ENCODE measurements at regions not wholly inside any gene's neighbourhood (a gene's known extent, or its start where the extent isn't known, plus 50 kb on each side); places are given as distances from the start of the nearest gene placed in this dataset.

GRCh38 chr18:46311491-46311890 is 207.3 kb downstream of the HAUS1 start:
- TF ChIP-seq ZNF274 (IDR thresholded peaks at IDR 0.05; ENCODE audit: low read depth, low read length), result no peak
- TF ChIP-seq POLR2A (IDR thresholded peaks at IDR 0.05; ENCODE audit: borderline replicate concordance, extremely low read depth, insufficient read depth, insufficient read length), result no peak
- no peak for TF ChIP-seq JUND (IDR thresholded peaks at IDR 0.05)
- TF ChIP-seq, protein P1, sequence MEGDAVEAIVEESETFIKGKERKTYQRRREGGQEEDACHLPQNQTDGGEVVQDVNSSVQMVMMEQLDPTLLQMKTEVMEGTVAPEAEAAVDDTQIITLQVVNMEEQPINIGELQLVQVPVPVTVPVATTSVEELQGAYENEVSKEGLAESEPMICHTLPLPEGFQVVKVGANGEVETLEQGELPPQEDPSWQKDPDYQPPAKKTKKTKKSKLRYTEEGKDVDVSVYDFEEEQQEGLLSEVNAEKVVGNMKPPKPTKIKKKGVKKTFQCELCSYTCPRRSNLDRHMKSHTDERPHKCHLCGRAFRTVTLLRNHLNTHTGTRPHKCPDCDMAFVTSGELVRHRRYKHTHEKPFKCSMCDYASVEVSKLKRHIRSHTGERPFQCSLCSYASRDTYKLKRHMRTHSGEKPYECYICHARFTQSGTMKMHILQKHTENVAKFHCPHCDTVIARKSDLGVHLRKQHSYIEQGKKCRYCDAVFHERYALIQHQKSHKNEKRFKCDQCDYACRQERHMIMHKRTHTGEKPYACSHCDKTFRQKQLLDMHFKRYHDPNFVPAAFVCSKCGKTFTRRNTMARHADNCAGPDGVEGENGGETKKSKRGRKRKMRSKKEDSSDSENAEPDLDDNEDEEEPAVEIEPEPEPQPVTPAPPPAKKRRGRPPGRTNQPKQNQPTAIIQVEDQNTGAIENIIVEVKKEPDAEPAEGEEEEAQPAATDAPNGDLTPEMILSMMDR (IDR thresholded peaks at IDR 0.05 in 2 of 3, conservative IDR thresholded peaks at IDR 0.05 in 1 of 3; ENCODE audit: borderline replicate concordance in 1 of 3, insufficient read depth in 1 of 3, low read depth in 2 of 3, low read length in 2 of 3), result no peak
- TF ChIP-seq ELF1 (IDR thresholded peaks at IDR 0.05; ENCODE audit: borderline replicate concordance, low read depth), result no peak
- TF ChIP-seq, protein P2, sequence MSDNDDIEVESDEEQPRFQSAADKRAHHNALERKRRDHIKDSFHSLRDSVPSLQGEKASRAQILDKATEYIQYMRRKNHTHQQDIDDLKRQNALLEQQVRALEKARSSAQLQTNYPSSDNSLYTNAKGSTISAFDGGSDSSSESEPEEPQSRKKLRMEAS (IDR thresholded peaks at IDR 0.05), result no peak

Measured in HCT116 (cell line).